MM.1S (cell line): ENCODE measurements at regions not wholly inside any gene's neighbourhood (a gene's known extent, or its start where the extent isn't known, plus 50 kb on each side); places are given as distances from the start of the nearest gene placed in this dataset.
"Not testable (repeated sequence)": the region's sequence is repeated elsewhere in the genome, so short reads cannot be mapped to it uniquely, and the experiment has no call there.

ENCODE experiments used
- DNase-seq: peaks from one replicate; pipeline ENCODE4 v3.0.0-alpha.2; 2015
- H2AFZ ChIP-seq: fragments of 300-600 bp; sonication (generic); 2 replicates; pipeline ENCODE4 v1.6.0; 2016; ENCODE audit warnings: antibody characterized with exemption, low read length
- H3F3A ChIP-seq: fragments of 300-600 bp; sonication (generic); 2 replicates; pipeline ENCODE4 v1.6.1; 2016; ENCODE audit warnings: mild to moderate bottlenecking, antibody characterized with exemption, low read length, moderate library complexity, mixed read lengths; ENCODE audit not compliant: insufficient read depth
- H3K27ac ChIP-seq: fragments of 300-600 bp; sonication (generic); 2 replicates; pipeline ENCODE4 v1.5.1; 2016; ENCODE audit warnings: mild to moderate bottlenecking, low read length
- H3K27me3 ChIP-seq: fragments of 300-600 bp; sonication (generic); replicated peaks from 2 replicates; pipeline ENCODE4 v1.6.0; 2016; ENCODE audit warnings: low read length; ENCODE audit not compliant: insufficient read depth
- H3K36me3 ChIP-seq: fragments of 300-600 bp; sonication (generic); replicated peaks from 2 replicates; pipeline ENCODE4 v1.6.1; 2016; ENCODE audit warnings: mild to moderate bottlenecking, low read length, mixed read lengths; ENCODE audit not compliant: insufficient read depth
- H3K4me1 ChIP-seq: fragments of 300-600 bp; sonication (generic); 2 replicates; pipeline ENCODE4 v1.6.1; 2016; ENCODE audit warnings: low read length, mixed read lengths
- H3K4me2 ChIP-seq: fragments of 300-600 bp; sonication (generic); 2 replicates; pipeline ENCODE4 v1.6.0; 2016; ENCODE audit warnings: low read depth, low read length
- H3K4me3 ChIP-seq: fragments of 300-600 bp; sonication (generic); 2 replicates; pipeline ENCODE4 v1.5.1; 2016; ENCODE audit warnings: low read length, mixed read lengths
- H3K79me2 ChIP-seq: fragments of 300-600 bp; sonication (generic); 2 replicates; pipeline ENCODE4 v1.6.1; 2016; ENCODE audit warnings: mixed run types, low read length, mixed read lengths
- H3K9ac ChIP-seq: fragments of 300-600 bp; sonication (generic); 2 replicates; pipeline ENCODE4 v1.6.1; 2016; ENCODE audit warnings: low read length, mixed read lengths
- H3K9me2 ChIP-seq: fragments of 300-600 bp; sonication (generic); replicated peaks from 2 replicates; pipeline ENCODE4 v1.6.1; 2016; ENCODE audit warnings: mild to moderate bottlenecking, low read length, mixed read lengths; ENCODE audit not compliant: insufficient read depth
- H3K9me3 ChIP-seq: fragments of 300-600 bp; sonication (generic); replicated peaks from 2 replicates; pipeline ENCODE4 v1.6.1; 2016; ENCODE audit warnings: mild to moderate bottlenecking, low read length, mixed read lengths; ENCODE audit not compliant: insufficient read depth
- H4K20me1 ChIP-seq: fragments of 300-600 bp; sonication (generic); 2 replicates; pipeline ENCODE4 v1.6.1; 2016; ENCODE audit warnings: mild to moderate bottlenecking, low read length, moderate library complexity, mixed read lengths; ENCODE audit not compliant: insufficient read depth
- CTCF ChIP-seq: fragments of 300-600 bp; sonication (generic); IDR thresholded peaks from 2 replicates; pipeline ENCODE4 v1.5.1; 2016; ENCODE audit warnings: antibody characterized with exemption, low read length, mixed read lengths
- EZH2 ChIP-seq: fragments of 300-600 bp; sonication (generic); optimal IDR thresholded peaks from 2 replicates; pipeline ENCODE3; 2017; ENCODE audit warnings: low read depth, mild to moderate bottlenecking, antibody characterized with exemption, low read length, mixed read lengths
- EZH2phosphoT487 ChIP-seq: fragments of 300-600 bp; sonication (generic); IDR thresholded peaks from 2 replicates; pipeline ENCODE4 v1.6.1; 2018; ENCODE audit warnings: antibody characterized with exemption, low read length

GRCh38 chr13:109271555-109272541 lies 514.5 kb downstream of the IRS2 start:
- Histone ChIP-seq H3K9me2 (no peaks in the 10 kb centered on the region), H3K4me3 (no peak overlapping the region), H3K27me3 (no peaks in the 10 kb centered on the region), H3K4me1 (no peaks in the 10 kb centered on the region), H3F3A (no peaks in the 10 kb centered on the region), H3K9ac (no peak overlapping the region), H3K4me2 (no peak overlapping the region), H2AFZ (no peak overlapping the region), H3K9me3 (no peaks in the 10 kb centered on the region), H3K27ac (no peak overlapping the region), H3K79me2 (no peaks in the 10 kb centered on the region), H3K36me3 (no peaks in the 10 kb centered on the region), H4K20me1 (no peaks in the 10 kb centered on the region)
- no peak for DNase-seq
- TF ChIP-seq EZH2 = no peak
- TF ChIP-seq CTCF = no peak
- no peak for TF ChIP-seq EZH2phosphoT487

- no peak for DNase-seq
- Histone ChIP-seq H3K79me2 (no peaks in the 10 kb centered on the region), H3K4me3 (no peak overlapping the region), H3F3A (no peaks in the 10 kb centered on the region), H3K9me3 (no peaks in the 10 kb centered on the region), H3K4me1 (no peaks in the 10 kb centered on the region), H4K20me1 (no peaks in the 10 kb centered on the region), H3K9ac (no peak overlapping the region), H3K36me3 (no peaks in the 10 kb centered on the region), H2AFZ (no peak overlapping the region), H3K27ac (no peak overlapping the region), H3K9me2 (no peaks in the 10 kb centered on the region), H3K4me2 (no peak overlapping the region), H3K27me3 (no peaks in the 10 kb centered on the region)
- TF ChIP-seq EZH2phosphoT487 (no peak), EZH2 (no peak), CTCF (no peak)
Observed at GRCh38 chr13:109271061-109271460, 515.3 kb downstream of the IRS2 start.

GRCh38 chr13:109269381-109269780 lies 517.0 kb downstream of the IRS2 start:
- not testable (repeated sequence) for H3K4me2 ChIP-seq, H3K4me1 ChIP-seq, H3K9me3 ChIP-seq, H3K9ac ChIP-seq, H3K36me3 ChIP-seq, H3K9me2 ChIP-seq, H3K27ac ChIP-seq, H3K27me3 ChIP-seq, H4K20me1 ChIP-seq, H3K4me3 ChIP-seq, H3F3A ChIP-seq, H2AFZ ChIP-seq, DNase-seq, H3K79me2 ChIP-seq

GRCh38 chr13:109268492-109268891 lies 517.9 kb downstream of the IRS2 start:
- not testable (repeated sequence) for H2AFZ ChIP-seq, H3K9me2 ChIP-seq, H3K36me3 ChIP-seq, H3K9ac ChIP-seq, DNase-seq, H3F3A ChIP-seq, H3K4me1 ChIP-seq, H3K27me3 ChIP-seq, H3K4me2 ChIP-seq, H4K20me1 ChIP-seq, H3K4me3 ChIP-seq, H3K27ac ChIP-seq, H3K9me3 ChIP-seq, H3K79me2 ChIP-seq

GRCh38 chr13:109267400-109267799 lies 519.0 kb downstream of the IRS2 start:
- H3K9ac ChIP-seq, H3K9me2 ChIP-seq, H3K27me3 ChIP-seq, H2AFZ ChIP-seq, H3K27ac ChIP-seq, H3K79me2 ChIP-seq, H4K20me1 ChIP-seq, H3K9me3 ChIP-seq, H3K4me2 ChIP-seq, H3K4me1 ChIP-seq, H3F3A ChIP-seq, DNase-seq, H3K36me3 ChIP-seq, H3K4me3 ChIP-seq: not testable (repeated sequence)

DNA sequence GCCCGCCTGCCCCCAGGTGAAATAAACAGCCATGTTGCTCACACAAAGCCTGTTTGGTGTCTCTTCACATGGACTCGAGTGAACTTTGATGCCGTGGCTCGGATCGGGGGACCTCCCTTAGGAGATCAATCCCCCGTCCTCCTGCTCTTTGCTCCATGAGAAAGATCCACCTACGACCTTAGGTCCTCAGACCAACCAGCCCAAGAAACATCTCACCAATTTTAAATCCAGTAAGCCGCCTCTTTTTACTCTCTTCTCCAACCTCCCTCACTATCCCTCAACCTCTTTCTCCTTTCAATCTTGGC lies 521.0 kb downstream of the IRS2 start:
- not testable (repeated sequence) for H3K9me2 ChIP-seq, H3K27me3 ChIP-seq, H3K9me3 ChIP-seq, H3K79me2 ChIP-seq, DNase-seq, H3K4me1 ChIP-seq, H3K4me3 ChIP-seq, H4K20me1 ChIP-seq, H3F3A ChIP-seq, H2AFZ ChIP-seq, H3K4me2 ChIP-seq, H3K36me3 ChIP-seq, H3K27ac ChIP-seq, H3K9ac ChIP-seq
